Right cardiac atrium (tissue), 5 donors: ENCODE measurements at regions not wholly inside any gene's neighbourhood (a gene's known extent, or its start where the extent isn't known, plus 50 kb on each side); places are given as distances from the start of the nearest gene placed in this dataset.

ENCODE experiments used
- ATAC-seq, 2 donors: fragments of 200-7000 bp; cut with Tn5 transposase; one replicate each; pipeline versions ENCODE4 v1.8.0 to v1.9.1; 2020; ENCODE audit warnings: moderate library complexity in 2 of 2, mild to moderate bottlenecking in 1 of 2
- DNase-seq, 3 donors: peaks; one replicate each; pipeline ENCODE4 v3.0.0-alpha.2; 2020
- H3K27ac ChIP-seq: one replicate; pipeline ENCODE4 v1.5.1; 2013; ENCODE audit warnings: mild to moderate bottlenecking, low read length, control low read depth, moderate library complexity
- H3K27me3 ChIP-seq: one replicate; pipeline ENCODE4 v1.6.1; 2013; ENCODE audit not compliant: control insufficient read depth, insufficient read depth
- H3K4me1 ChIP-seq: one replicate; pipeline ENCODE4 v1.6.1; 2013; ENCODE audit warnings: low read length; ENCODE audit not compliant: control insufficient read depth, insufficient read depth
- H3K4me3 ChIP-seq: one replicate; pipeline ENCODE4 v1.5.1; 2013; ENCODE audit warnings: low read length, control low read depth
- H3K9me3 ChIP-seq: one replicate; pipeline ENCODE4 v1.6.1; 2013; ENCODE audit warnings: low read length; ENCODE audit not compliant: control insufficient read depth
- WGBS: extraction: QIAGEN DNeasy Blood & Tissue Kit; methylation state at CpG from one replicate; pipeline ENCODE4 v1.1.7; 2013; 5-methylcytosine and 5-hydroxymethylcytosine counted together
- intact Hi-C, 4 donors: fragments of 100-400 bp; cut with DNase I; formaldehyde crosslinking; loops; one replicate each; pipeline versions ENCODE4 v1.11.0 to v1.14.0; 2022 to 2023
- donor health status: healthy with polysubstance abuse.
- donor health status: DM: no; HTN: yes; CAD: no.
- donor health status: DM: no; HTN: no; CAD: no.
- donor health status: DM: no; HTN: yes; CAD: no; lungs with severe emphysema.
- donor health status: DM: yes; HTN: yes; CAD: no.

- H3K27ac ChIP-seq: no peak overlapping the region
- DNase-seq (peak in 1 of 3 donors; percentile 35), ATAC-seq (peak; percentile 73 to 86)
- H3K9me3 ChIP-seq: no peaks in the 10 kb centered on the region
- H3K4me1 ChIP-seq: peaks cover 2% of the 10 kb centered on the region
- no peaks in the 10 kb centered on the region for H3K27me3 ChIP-seq
- WGBS: 31% methylated on average over 6 of the region's 6 CpGs
- no peak overlapping the region for H3K4me3 ChIP-seq
- intact Hi-C loops: no loop called here
Observed at GRCh38 chr6:137728386-137729349, 138.4 kb upstream of the TNFAIP3 start.

- Histone ChIP-seq H3K4me3 (no peak overlapping the region), H3K27ac (no peak overlapping the region), H3K27me3 (no peaks in the 10 kb centered on the region), H3K9me3 (no peaks in the 10 kb centered on the region), H3K4me1 (peaks cover 2% of the 10 kb centered on the region)
- no peak for ATAC-seq
- WGBS: 91% methylated on average over 6 of the region's 6 CpGs
- intact Hi-C loops: no loop called here
- DNase-seq: no peak
Observed at GRCh38 chr6:137729866-137730629, 137.0 kb upstream of the TNFAIP3 start.

- intact Hi-C loops: no loop called here
- DNase-seq (no peak), ATAC-seq (no peak)
- no peaks in the 10 kb centered on the region for H3K27me3 ChIP-seq
- 80% methylated on average over 2 of the region's 2 CpGs for WGBS
- H3K9me3 ChIP-seq: no peaks in the 10 kb centered on the region
- H3K4me3 ChIP-seq: no peak overlapping the region
- no peaks in the 10 kb centered on the region for H3K4me1 ChIP-seq
- no peak overlapping the region for H3K27ac ChIP-seq
Observed at GRCh38 chr6:137731600-137731959, 135.5 kb upstream of the TNFAIP3 start.

- no peak for DNase-seq
- WGBS: 52% methylated on average over 4 of the region's 4 CpGs
- Histone ChIP-seq H3K9me3 (no peaks in the 10 kb centered on the region), H3K27me3 (no peaks in the 10 kb centered on the region), H3K4me1 (no peaks in the 10 kb centered on the region), H3K4me3 (no peak overlapping the region), H3K27ac (no peak overlapping the region)
- intact Hi-C loops: no loop called here
- ATAC-seq: peak; percentile 46 to 57
Observed at GRCh38 chr6:137731960-137732616, 135.0 kb upstream of the TNFAIP3 start.

- Histone ChIP-seq H3K9me3 (no peaks in the 10 kb centered on the region), H3K4me1 (peaks cover 3% of the 10 kb centered on the region), H3K27me3 (no peaks in the 10 kb centered on the region), H3K4me3 (no peak overlapping the region), H3K27ac (no peak overlapping the region)
- WGBS: 89% methylated on average over 2 of the region's 2 CpGs
- no peak for ATAC-seq
- no peak for DNase-seq
- intact Hi-C loops: no loop called here
Observed at GRCh38 chr6:137733372-137733771, 133.7 kb upstream of the TNFAIP3 start.

GRCh38 chr6:137734005-137734874 is 132.8 kb upstream of the TNFAIP3 start:
- H3K4me3 ChIP-seq: no peak overlapping the region
- peaks cover 3% of the 10 kb centered on the region for H3K4me1 ChIP-seq
- H3K27me3 ChIP-seq: no peaks in the 10 kb centered on the region
- intact Hi-C loops: no loop called here
- no peak overlapping the region for H3K27ac ChIP-seq
- DNase-seq: no peak
- ATAC-seq: no peak
- H3K9me3 ChIP-seq: no peaks in the 10 kb centered on the region
- 84% methylated on average over 6 of the region's 6 CpGs for WGBS

GRCh38 chr6:137734875-137735182 is 132.2 kb upstream of the TNFAIP3 start:
- Histone ChIP-seq H3K27me3 (no peaks in the 10 kb centered on the region), H3K9me3 (no peaks in the 10 kb centered on the region), H3K4me3 (no peak overlapping the region), H3K27ac (no peak overlapping the region), H3K4me1 (peaks cover 3% of the 10 kb centered on the region)
- intact Hi-C loops: no loop called here
- 74% methylated on average over 4 of the region's 4 CpGs for WGBS
- peak; percentile 50 for ATAC-seq
- DNase-seq: no peak

- DNase-seq (no peak), ATAC-seq (no peak)
- no peak overlapping the region for H3K4me3 ChIP-seq
- no peaks in the 10 kb centered on the region for H3K27me3 ChIP-seq
- peaks cover 3% of the 10 kb centered on the region for H3K4me1 ChIP-seq
- no peak overlapping the region for H3K27ac ChIP-seq
- no peaks in the 10 kb centered on the region for H3K9me3 ChIP-seq
- 79% methylated on average over 6 of the region's 6 CpGs for WGBS
- intact Hi-C loops: no loop called here
Observed at GRCh38 chr6:137736048-137736818, 130.8 kb upstream of the TNFAIP3 start.

GRCh38 chr6:137736911-137737310 is 130.1 kb upstream of the TNFAIP3 start:
- intact Hi-C loops: no loop called here
- no peak overlapping the region for H3K27ac ChIP-seq
- peaks cover 3% of the 10 kb centered on the region for H3K4me1 ChIP-seq
- no peaks in the 10 kb centered on the region for H3K9me3 ChIP-seq
- WGBS: 66% methylated on average over 4 of the region's 4 CpGs
- no peak for DNase-seq
- ATAC-seq: no peak
- H3K4me3 ChIP-seq: no peak overlapping the region
- H3K27me3 ChIP-seq: no peaks in the 10 kb centered on the region
